ENCODE measurements at regions not wholly inside any gene's neighbourhood (a gene's known extent, or its start where the extent isn't known, plus 50 kb on each side); places are given as distances from the start of the nearest gene placed in this dataset.

GRCh38 chr1:19007491-19008441 is 51.3 kb upstream of the IFFO2 start:
- no peak overlapping the region for H3K4me3 ChIP-seq (ENCODE audit: low read depth, low read length)
- H3K9me3 ChIP-seq (ENCODE audit: control insufficient read depth, insufficient read depth, low read depth, low read length): no peaks in the 10 kb centered on the region
- POLR2A ChIA-PET: no interaction called here
- no peak overlapping the region for H3K27ac ChIP-seq (ENCODE audit: extremely low read depth, low read depth, low read length)
- CTCF ChIA-PET: interaction anchor here (6.1 kb wide), 1 partner anchor 94 kb away, joined by 48 read pairs; no protein-coding TSS in a partner anchor
- TF ChIP-seq ZBTB10 (tag by site-specific recombination; IDR thresholded peaks at IDR 0.05) (no peak), ZIC2 (tag by site-specific recombination; IDR thresholded peaks at IDR 0.05) (peak; percentile 20; the same call in 1 of the 2 replicates)
- no peaks in the 10 kb centered on the region for H3K36me3 ChIP-seq (ENCODE audit: control insufficient read depth in 2 of 2, insufficient read depth in 1 of 2, low read length in 2 of 2)
- peaks cover 2% of the 10 kb centered on the region; the same call in 1 of the 2 replicates for H3K4me1 ChIP-seq (ENCODE audit: control insufficient read depth, insufficient read depth, low read length)

GRCh38 chr1:19006837-19007271 is 50.4 kb upstream of the IFFO2 start:
- TF ChIP-seq SETDB1 (IDR thresholded peaks at IDR 0.05; ENCODE audit: insufficient read length, low read length): no peak
- no peak for TF ChIP-seq ZNF239 (tag by site-specific recombination; IDR thresholded peaks at IDR 0.05)
- peak; percentile 46; the same call in 1 of the 2 replicates for TF ChIP-seq ZNF768 (tag by site-specific recombination; IDR thresholded peaks at IDR 0.05)
- TF ChIP-seq ZBTB11 (tag by site-specific recombination; conservative IDR thresholded peaks at IDR 0.05; ENCODE audit: low read depth): no peak
- no peak for TF ChIP-seq ZFP41 (tag by site-specific recombination; IDR thresholded peaks at IDR 0.05; ENCODE audit: borderline replicate concordance)
- TF ChIP-seq ZNF350 (tag by site-specific recombination; IDR thresholded peaks at IDR 0.05): no peak
- Histone ChIP-seq H3K4me1 (ENCODE audit: control insufficient read depth, insufficient read depth, low read length) (peaks cover 2% of the 10 kb centered on the region; the same call in 1 of the 2 replicates), H3K9me3 (ENCODE audit: control insufficient read depth, insufficient read depth, low read depth, low read length) (no peaks in the 10 kb centered on the region), H3K36me3 (ENCODE audit: control insufficient read depth in 2 of 2, insufficient read depth in 1 of 2, low read length in 2 of 2) (no peaks in the 10 kb centered on the region), H3K4me3 (ENCODE audit: low read depth, low read length) (no peak overlapping the region), H3K27ac (ENCODE audit: extremely low read depth, low read depth, low read length) (no peak overlapping the region)
- CTCF ChIA-PET: interaction anchor here (0.6 kb wide), 1 partner anchor 9 kb away, joined by 3 read pairs; no protein-coding TSS in a partner anchor
- POLR2A ChIA-PET: no interaction called here

Data from HEK293 (cell line).